HG03378 (cell line): ENCODE measurements at regions not wholly inside any gene's neighbourhood (a gene's known extent, or its start where the extent isn't known, plus 50 kb on each side); places are given as distances from the start of the nearest gene placed in this dataset.

Source experiments
- ATAC-seq: cut with Tn5 transposase; IDR thresholded peaks from one replicate; pipeline ENCODE4 v1.9.1; 2021; ENCODE audit warnings: mild to moderate bottlenecking, moderate library complexity; ENCODE audit not compliant: unreplicated experiment

GRCh38 chr10:128774979-128775378 is 648.8 kb upstream of the MKI67 start:
- no peak for ATAC-seq

DNA sequence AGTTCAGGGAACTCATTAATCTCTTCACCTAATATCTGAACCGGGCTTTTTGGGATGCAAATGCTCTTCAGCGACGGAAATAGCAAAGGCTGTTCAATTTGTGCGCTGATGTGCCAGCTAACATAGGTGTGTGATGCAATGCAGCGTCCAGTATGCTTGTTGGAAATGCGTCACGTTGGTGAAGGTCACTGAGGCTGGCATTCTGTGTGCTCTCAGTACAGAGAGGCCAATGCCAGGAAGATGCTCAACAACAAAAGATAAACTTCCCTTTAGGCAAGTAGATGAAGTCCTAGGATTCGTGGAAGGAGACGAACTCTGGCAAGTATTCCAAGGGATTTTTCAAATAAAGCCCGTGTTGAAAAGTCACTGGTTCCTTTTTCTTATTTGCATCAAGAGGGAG is 649.5 kb upstream of the MKI67 start:
- no peak for ATAC-seq

GRCh38 chr10:128776673-128777252 is 650.5 kb upstream of the MKI67 start:
- ATAC-seq, result no peak

DNA sequence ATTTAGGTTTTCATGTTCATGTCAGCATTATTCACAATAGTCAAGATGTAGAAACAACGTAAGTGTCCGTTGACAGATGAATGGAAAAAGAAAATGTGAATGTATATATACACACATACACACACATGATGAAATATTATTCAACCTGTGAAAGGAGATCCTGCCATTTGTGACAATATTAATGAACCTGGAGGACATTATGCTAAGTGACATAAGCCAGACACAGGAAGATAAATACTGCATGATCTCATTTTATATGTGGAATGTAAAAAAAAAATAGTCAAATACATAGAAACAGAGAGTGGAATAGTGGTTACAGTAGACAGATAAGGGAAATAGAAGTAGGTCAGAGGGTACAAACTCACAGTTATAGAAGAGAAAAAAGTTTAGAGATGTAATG is 651.1 kb upstream of the MKI67 start:
- ATAC-seq, result no peak

GRCh38 chr10:128779416-128779815 is 653.2 kb upstream of the MKI67 start:
- ATAC-seq, result no peak

DNA sequence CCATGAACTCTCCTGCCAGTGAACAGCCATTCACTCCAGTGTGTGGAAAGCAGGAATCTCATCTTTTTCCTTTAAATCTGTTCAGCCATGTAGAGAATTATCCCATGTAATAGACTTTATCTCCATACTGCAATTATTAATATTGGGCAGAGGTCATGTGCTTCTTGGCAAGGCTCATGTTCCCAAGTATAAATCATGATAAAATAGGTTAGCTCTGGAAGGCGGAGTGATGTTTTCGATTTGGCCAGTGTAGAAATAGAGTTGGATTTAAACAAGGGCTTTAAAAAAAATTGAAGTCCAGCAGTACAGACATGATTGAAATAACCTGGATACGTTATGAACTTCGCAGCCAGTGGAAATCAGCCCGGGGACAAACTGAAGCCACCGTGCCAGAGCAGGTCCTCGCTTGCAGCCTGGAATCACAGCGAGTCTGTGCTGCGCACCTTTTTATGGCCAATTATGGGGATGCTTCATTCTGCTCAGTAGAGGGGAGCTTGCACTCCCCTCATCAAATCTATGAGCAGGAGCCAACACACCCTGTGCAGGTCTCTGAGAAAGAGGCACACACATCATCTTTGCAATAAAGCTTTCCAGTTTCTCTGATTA is 654.0 kb upstream of the MKI67 start:
- ATAC-seq, result no peak

DNA sequence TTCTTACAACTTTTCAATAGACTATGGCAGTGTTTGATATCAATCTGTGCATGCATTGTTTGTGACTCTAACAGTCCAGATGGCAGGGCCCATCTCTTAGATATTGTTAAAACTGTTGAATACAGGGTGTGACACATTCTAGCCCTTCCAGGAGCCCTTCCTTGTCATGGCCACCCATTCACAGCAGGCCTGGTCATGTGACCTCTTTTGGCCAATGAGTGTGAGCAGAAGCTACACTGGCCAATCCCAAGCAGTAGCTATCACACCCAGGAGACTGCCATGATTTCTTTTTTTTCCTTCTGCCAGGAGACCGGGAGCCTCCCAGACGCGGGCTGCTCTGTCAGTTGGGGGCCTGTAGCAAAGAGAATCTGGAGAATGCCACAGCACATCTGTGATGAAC is 655.4 kb upstream of the MKI67 start:
- no peak for ATAC-seq

DNA sequence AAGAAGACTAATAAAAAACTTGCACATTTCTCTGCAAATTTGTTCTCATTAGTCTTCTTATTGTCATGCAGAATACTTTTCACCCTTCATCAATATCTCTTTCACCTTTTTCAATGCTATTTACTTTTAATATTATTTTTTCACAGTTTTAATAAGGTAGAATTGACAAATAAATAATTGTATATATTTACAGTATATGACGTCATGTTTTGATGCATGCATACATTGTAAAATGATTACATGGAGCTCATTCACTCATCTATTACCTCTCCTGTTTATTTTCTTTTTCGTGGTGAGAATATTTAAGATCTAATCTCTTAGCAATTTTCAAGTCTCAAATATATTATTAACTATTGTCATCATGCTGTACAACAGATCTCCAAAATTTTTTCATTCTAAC is 658.2 kb upstream of the MKI67 start:
- no peak for ATAC-seq

GRCh38 chr10:128792426-128793140 is 666.4 kb upstream of the MKI67 start:
- no peak for ATAC-seq

- no peak for ATAC-seq
Measured at GRCh38 chr10:128793726-128794655, 667.8 kb upstream of the MKI67 start.

- no peak for ATAC-seq
Measured at GRCh38 chr10:128796396-128796912, 670.2 kb upstream of the MKI67 start.

GRCh38 chr10:128802062-128802461 is 665.0 kb upstream of the MGMT start:
- ATAC-seq, result no peak

DNA sequence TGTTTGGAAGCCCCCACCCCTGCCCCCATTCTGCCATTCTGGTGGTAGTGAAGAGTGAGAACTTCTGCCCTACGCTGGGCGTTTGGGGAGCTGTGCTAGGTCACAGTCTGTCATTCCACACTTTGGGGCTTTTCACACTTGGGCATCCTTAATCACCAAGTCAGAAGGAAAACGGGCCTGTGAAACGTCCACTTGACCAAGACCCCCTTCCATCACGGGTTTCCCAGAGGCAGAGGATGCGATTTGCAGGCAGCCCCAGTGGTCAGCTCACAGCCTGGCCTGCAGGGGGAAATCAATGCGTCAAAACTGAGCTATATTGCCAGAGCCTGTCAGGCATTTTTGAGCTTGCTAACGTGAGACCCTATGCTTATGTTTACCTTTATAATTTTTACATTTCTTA is 663.3 kb upstream of the MGMT start:
- no peak for ATAC-seq

DNA sequence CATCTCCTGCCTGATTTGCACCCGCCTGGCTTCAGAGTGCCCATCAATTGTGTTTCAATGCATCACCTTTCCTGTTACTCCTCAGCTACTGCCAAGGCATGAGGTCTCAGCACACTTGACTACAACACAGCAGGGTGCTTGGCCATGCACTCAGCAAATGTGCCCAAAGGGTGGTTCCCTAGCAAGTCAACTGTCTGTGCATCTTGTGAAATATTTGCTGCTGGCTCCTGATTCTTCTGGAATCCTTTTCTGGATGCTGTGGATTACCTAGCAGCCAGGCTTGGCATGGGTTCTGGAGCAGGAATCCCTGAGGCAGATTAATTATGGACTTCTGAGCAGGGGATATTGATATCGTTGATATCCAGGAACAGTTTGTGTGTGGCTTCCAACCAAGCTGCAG is 662.6 kb upstream of the MGMT start:
- no peak for ATAC-seq

DNA sequence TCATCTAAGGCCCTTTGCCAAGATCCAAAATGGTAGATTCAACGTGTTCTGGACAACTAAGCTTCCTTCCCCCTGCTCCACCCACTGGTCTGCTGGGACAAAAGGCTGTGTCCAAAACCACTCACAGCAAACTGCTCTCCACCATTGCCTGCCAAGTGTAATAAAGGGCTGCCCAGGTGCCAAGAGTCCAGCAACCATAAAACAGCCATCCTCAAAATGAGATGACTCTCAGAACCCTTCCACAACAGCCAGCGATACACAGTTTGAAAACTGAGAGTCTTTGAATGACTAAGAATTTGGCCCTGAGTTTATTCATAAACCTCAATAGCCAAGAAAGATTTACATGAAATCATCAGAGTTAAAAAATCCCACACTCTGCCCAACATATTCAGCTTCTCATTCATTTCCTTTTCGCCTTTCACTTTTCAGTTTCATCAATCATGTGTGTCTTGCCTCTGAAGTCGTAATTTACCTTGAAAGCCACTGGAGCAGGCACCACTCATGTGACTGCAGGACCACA is 658.1 kb upstream of the MGMT start:
- ATAC-seq, result no peak

DNA sequence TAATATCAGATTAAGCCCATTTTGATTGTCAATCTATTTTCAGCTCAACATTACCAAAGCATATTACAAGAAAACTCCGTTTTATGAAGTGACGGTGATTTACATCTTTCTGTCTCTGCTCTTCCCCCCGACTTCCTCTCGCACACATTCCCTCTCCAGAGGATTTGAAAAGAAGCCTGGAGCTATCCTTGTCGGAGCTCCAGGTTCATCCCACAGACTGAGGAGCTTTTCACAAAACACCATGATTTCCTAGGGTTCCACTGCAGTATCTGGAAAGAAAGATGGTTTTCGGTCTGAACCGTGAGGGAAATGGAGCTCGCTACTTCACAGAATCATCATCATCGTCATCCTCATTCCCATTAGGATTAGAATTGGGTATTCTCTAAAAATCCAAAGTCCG is 655.5 kb upstream of the MGMT start:
- ATAC-seq, result no peak

DNA sequence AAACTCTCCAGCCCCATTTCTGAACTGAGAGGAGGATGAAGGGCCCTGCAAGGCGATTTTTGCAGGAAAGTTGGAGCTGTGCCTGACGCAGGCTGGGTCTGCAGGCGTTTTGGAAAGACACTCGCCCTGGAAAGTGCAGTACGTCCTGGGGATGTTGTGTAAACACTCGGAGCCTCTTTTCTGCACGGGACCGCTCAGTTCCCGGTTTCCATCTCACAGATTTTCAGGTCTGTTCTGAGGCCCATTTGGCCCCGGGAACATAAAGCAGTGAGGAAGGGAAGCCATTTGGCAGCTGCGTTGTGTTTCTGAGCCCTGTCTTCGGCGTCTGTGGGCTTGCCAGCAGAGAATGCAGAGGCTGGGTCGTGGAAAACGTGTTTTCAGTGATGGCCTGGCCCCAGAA is 655.0 kb upstream of the MGMT start:
- ATAC-seq, result no peak

- ATAC-seq, result no peak
Measured at GRCh38 chr10:128813574-128813973, 653.5 kb upstream of the MGMT start.

GRCh38 chr10:128814024-128814423 is 653.0 kb upstream of the MGMT start:
- ATAC-seq, result no peak

- ATAC-seq, result no peak
Measured at GRCh38 chr10:128814782-128815181, 652.3 kb upstream of the MGMT start.

DNA sequence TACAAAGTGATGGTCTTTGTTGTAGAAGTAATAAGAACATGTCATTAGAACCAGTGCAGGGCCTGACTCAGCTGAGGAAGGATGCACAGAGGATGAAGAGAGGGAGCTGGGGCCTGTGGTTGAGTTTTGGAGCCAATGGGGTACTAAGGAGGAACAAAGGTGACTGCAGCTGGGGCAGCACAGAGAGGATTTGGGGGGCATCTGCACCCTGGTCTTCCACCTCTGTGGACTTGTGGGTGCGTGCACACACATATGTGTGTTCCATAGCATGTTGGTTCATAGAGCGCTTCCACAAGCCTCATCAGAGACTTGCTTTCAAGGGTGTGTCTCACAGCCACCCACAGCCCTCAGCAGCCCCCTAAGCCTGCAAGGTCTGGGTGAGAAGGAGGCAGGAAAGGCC is 650.3 kb upstream of the MGMT start:
- no peak for ATAC-seq
